Activated CD4-positive, alpha-beta memory T cell treated with anti-CD3 and anti-CD28 coated beads, Interleukin-2, amount 10 ng/mL, durations not matched to agents 7 days and 5 days (primary cell): ENCODE measurements at regions not wholly inside any gene's neighbourhood (a gene's known extent, or its start where the extent isn't known, plus 50 kb on each side); places are given as distances from the start of the nearest gene placed in this dataset.
"Not testable (repeated sequence)": the region's sequence is repeated elsewhere in the genome, so short reads cannot be mapped to it uniquely, and the experiment has no call there.

Experiments
- CTCF ChIA-PET: fragments of 350-600 bp; sonication (Branson Sonifier 250); formaldehyde crosslinking; loops from one replicate; lab custom pipeline; 2021; ENCODE audit warnings: antibody characterized with exemption, inconsistent platforms; lab: Charles Lee
- POLR2A ChIA-PET: fragments of 350-600 bp; sonication (Branson Sonifier 250); formaldehyde crosslinking; loops from one replicate; lab custom pipeline; 2021; ENCODE audit warnings: antibody characterized with exemption; lab: Charles Lee
- DNase-seq: peaks from one replicate; pipeline ENCODE4 v3.0.0-alpha.2; 2020
- H3K27ac Mint-ChIP-seq: one replicate; pipeline ENCODE4 v1.8.0; 2021; ENCODE audit warnings: mild to moderate bottlenecking, mixed read lengths
- H3K27me3 Mint-ChIP-seq: one replicate; pipeline ENCODE4 v1.8.0; 2021; ENCODE audit warnings: mixed read lengths
- H3K36me3 Mint-ChIP-seq: one replicate; pipeline ENCODE4 v1.8.0; 2021; ENCODE audit warnings: low read depth, mixed read lengths
- H3K4me1 Mint-ChIP-seq: one replicate; pipeline ENCODE4 v1.8.0; 2021; ENCODE audit warnings: mixed read lengths
- H3K4me3 Mint-ChIP-seq: one replicate; pipeline ENCODE4 v1.8.0; 2021; ENCODE audit warnings: mild to moderate bottlenecking, mixed read lengths
- H3K9me3 Mint-ChIP-seq: one replicate; pipeline ENCODE4 v1.8.0; 2021; ENCODE audit warnings: mixed read lengths

DNA sequence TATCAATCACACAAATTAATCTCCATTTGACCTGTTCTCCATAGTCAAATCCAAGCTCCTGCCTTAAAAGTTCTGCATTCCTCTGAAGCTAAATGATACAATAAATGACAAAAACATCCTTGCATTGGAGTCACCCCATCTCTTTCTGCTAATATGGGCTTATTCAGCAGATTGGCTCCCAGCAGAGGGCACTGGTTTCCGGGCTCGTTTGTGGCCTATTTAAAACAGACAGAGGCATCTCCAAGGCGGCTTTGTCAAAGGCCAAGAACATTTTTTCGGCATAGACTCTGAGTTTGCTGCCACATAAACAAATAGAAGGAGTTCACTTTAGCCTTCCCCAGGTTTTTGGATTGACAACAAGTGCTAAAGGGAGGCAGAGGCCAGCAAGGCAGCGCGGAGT, 204.4 kb upstream of the RASGRP1 start:
- H3K36me3 Mint-ChIP-seq: no peaks in the 10 kb centered on the region
- H3K9me3 Mint-ChIP-seq: no peaks in the 10 kb centered on the region
- no peaks in the 10 kb centered on the region for H3K4me1 Mint-ChIP-seq
- ChIA-PET CTCF (no interaction called here), POLR2A (no interaction called here)
- no peak for DNase-seq
- H3K4me3 Mint-ChIP-seq: no peak overlapping the region
- H3K27ac Mint-ChIP-seq: no peak overlapping the region
- peaks cover 2% of the 10 kb centered on the region for H3K27me3 Mint-ChIP-seq

DNA sequence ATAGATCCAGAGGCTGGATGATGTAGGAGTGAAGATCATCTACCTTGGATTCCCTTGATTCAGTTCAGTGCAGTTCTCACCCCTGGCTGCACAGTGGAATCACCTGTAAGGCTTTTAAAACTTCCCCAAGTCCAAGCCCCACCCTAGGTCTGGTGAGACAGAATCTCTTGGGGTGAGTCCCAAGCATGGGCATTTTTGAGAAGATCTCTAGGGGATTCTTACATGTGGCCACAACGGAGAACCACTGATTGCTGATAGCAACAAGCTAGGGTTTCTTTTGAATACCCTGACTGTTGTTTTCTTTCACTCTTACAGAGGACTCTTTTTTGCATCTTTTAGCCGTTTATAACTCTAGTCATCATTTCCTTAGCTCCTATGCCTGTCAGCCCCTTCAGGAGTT, 204.9 kb upstream of the RASGRP1 start:
- H3K4me1 Mint-ChIP-seq: peaks cover 2% of the 10 kb centered on the region
- POLR2A ChIA-PET: no interaction called here
- DNase-seq: no peak
- peaks cover 6% of the 10 kb centered on the region for H3K27me3 Mint-ChIP-seq
- peaks cover 2% of the 10 kb centered on the region for H3K9me3 Mint-ChIP-seq
- H3K4me3 Mint-ChIP-seq: no peak overlapping the region
- H3K27ac Mint-ChIP-seq: no peak overlapping the region
- peaks cover 3% of the 10 kb centered on the region for H3K36me3 Mint-ChIP-seq
- CTCF ChIA-PET: no interaction called here

DNA sequence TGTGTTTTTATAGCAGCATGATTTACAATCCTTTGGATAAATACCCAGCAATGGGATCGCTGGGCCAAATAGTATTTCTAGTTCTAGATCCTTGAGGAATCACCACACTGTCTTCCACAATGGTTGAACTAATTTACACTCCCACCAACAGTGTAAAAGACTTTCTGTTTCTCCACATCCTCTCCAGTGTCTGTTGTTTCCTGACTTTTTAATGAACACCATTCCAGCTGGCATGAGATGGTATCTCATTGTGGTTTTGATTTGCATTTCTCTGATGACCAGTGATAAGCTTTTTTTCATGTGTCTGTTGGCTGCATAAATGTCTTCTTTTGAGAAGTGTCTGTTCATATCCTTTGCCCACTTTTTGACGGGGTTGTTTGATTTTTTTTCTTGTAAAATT, 209.5 kb upstream of the RASGRP1 start:
- DNase-seq, H3K36me3 Mint-ChIP-seq, H3K27ac Mint-ChIP-seq, POLR2A ChIA-PET, CTCF ChIA-PET, H3K4me3 Mint-ChIP-seq, H3K9me3 Mint-ChIP-seq, H3K4me1 Mint-ChIP-seq: not testable (repeated sequence)
- peaks cover 26% of the 10 kb centered on the region for H3K27me3 Mint-ChIP-seq

DNA sequence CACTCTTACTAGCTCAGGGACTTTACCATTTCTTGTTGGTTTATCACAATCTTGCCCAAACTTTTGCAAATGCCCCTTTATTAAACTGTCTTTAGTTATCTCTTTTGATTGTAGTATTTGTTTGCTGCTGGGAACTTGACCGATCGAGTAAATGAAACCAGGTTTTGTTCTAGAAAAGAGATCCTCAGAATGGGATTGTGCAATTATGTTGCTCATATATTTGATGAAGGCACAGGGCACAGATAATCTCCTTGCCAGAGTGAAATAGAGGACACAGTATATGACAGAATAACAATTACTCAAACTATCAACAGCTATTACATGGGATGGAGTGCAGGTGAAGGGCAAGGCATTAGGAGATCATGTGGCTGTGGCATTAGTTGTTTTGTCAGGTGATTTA, 216.6 kb upstream of the RASGRP1 start:
- POLR2A ChIA-PET: no interaction called here
- Mint-ChIP-seq H3K27me3 (peaks cover 8% of the 10 kb centered on the region), H3K4me1 (no peaks in the 10 kb centered on the region), H3K4me3 (no peak overlapping the region), H3K27ac (no peak overlapping the region), H3K36me3 (peaks cover 5% of the 10 kb centered on the region), H3K9me3 (peaks cover 2% of the 10 kb centered on the region)
- CTCF ChIA-PET: no interaction called here
- DNase-seq: no peak

DNA sequence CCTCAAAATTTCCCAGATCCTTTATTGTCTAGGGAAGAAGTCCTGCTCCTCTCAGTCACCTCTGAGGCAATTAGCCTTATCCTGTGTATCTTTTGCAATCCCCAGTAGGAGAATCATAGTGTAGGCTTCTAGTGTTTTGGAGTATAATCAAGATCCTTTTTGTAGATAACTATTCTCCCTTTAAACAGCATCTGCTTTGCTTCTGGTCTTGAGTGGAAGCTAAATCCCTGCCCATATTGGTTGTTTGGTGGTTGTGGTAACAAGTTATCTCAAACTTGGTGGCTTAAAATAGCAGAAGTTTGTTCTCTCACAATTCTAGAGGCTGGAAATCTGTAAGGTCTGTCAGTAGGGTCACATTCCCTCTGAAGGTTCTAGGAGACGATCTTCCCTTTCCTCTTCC, 217.5 kb upstream of the RASGRP1 start:
- no peak for DNase-seq
- Mint-ChIP-seq H3K4me3 (no peak overlapping the region), H3K9me3 (peaks cover 2% of the 10 kb centered on the region), H3K27ac (no peak overlapping the region), H3K4me1 (no peaks in the 10 kb centered on the region), H3K27me3 (no peaks in the 10 kb centered on the region), H3K36me3 (peaks cover 5% of the 10 kb centered on the region)
- ChIA-PET CTCF (no interaction called here), POLR2A (no interaction called here)

DNA sequence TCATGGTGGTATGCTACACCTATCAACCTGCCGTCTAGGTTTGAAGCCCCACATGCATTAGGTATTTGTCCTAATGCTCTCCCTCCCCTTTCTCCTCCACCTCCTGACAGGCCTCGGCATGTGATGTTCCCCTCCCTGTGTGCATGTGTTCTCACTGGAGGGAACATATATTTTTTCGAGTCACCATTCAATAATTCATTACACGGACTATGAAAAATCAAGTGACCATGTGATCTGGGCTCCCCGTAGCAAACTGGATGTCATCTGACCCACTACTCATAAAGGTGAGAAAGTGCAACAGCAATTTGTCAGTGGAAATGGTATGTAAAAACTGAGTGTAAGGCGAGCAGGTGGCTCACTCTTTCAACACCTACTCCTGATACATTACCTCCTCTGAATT, 224.3 kb upstream of the RASGRP1 start:
- H3K4me3 Mint-ChIP-seq: no peak overlapping the region
- ChIA-PET POLR2A (no interaction called here), CTCF (no interaction called here)
- no peaks in the 10 kb centered on the region for H3K27me3 Mint-ChIP-seq
- DNase-seq: no peak
- H3K4me1 Mint-ChIP-seq: no peaks in the 10 kb centered on the region
- H3K36me3 Mint-ChIP-seq: peaks cover 2% of the 10 kb centered on the region
- H3K27ac Mint-ChIP-seq: no peak overlapping the region
- H3K9me3 Mint-ChIP-seq: no peaks in the 10 kb centered on the region

DNA sequence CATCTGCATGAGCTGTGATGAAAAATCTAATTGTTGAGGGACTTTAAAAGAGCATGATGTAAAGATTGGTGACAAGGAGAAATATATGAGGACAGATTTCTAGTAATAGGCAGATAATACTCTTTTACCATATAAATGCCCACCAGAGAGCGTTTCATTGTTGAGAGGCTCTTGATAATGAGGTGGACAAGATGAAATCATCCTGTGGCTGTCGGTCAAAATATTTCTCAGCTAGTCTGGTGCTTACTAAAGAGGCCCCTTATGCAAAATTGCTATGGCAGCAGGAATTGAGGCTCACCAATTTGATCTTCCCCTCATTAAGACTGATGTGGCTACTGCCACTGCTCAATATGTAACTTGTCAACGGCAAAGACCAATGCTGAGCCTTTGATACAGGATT, 225.0 kb upstream of the RASGRP1 start:
- Mint-ChIP-seq H3K9me3 (no peaks in the 10 kb centered on the region), H3K27ac (no peak overlapping the region), H3K27me3 (peaks cover under 1% of the 10 kb centered on the region), H3K4me1 (no peaks in the 10 kb centered on the region), H3K36me3 (peaks cover 2% of the 10 kb centered on the region), H3K4me3 (no peak overlapping the region)
- DNase-seq: no peak
- CTCF ChIA-PET: no interaction called here
- POLR2A ChIA-PET: no interaction called here

DNA sequence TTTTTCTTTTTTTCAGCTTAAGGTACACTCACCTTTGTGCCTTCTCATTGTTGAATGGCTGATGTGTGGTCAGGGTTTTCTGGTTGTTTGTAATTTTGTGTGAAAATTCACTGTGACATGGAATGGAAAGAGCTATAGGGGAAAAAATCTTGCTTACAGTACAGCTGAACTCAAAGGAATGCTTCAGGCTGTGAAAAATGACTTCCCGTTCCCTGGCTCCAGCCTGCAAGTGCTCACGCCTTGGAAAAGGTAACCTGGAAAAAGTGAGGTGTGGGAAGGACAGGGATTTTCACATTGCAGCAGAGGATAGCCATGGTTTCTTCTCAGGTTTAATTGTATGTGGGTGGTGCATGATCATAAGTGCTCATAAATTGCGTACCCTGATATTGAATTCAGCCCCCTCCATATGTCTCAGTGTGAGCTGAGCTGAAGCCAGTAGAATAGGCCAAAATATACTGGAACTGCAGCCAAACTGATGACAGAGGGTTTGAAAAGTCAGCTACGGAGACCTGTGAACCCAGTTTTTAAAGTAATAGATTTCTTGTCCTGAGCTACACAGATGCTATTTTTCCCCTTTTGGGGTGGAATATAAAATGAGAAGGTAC, 228.7 kb upstream of the RASGRP1 start:
- no peaks in the 10 kb centered on the region for H3K4me1 Mint-ChIP-seq
- no peak for DNase-seq
- H3K9me3 Mint-ChIP-seq: no peaks in the 10 kb centered on the region
- POLR2A ChIA-PET: no interaction called here
- H3K27me3 Mint-ChIP-seq: peaks cover 11% of the 10 kb centered on the region
- no peak overlapping the region for H3K27ac Mint-ChIP-seq
- H3K4me3 Mint-ChIP-seq: no peak overlapping the region
- H3K36me3 Mint-ChIP-seq: peaks cover 4% of the 10 kb centered on the region
- CTCF ChIA-PET: interaction anchor here (2.0 kb wide), 1 partner anchor 24 kb away, joined by 6 read pairs; no protein-coding TSS in a partner anchor

DNA sequence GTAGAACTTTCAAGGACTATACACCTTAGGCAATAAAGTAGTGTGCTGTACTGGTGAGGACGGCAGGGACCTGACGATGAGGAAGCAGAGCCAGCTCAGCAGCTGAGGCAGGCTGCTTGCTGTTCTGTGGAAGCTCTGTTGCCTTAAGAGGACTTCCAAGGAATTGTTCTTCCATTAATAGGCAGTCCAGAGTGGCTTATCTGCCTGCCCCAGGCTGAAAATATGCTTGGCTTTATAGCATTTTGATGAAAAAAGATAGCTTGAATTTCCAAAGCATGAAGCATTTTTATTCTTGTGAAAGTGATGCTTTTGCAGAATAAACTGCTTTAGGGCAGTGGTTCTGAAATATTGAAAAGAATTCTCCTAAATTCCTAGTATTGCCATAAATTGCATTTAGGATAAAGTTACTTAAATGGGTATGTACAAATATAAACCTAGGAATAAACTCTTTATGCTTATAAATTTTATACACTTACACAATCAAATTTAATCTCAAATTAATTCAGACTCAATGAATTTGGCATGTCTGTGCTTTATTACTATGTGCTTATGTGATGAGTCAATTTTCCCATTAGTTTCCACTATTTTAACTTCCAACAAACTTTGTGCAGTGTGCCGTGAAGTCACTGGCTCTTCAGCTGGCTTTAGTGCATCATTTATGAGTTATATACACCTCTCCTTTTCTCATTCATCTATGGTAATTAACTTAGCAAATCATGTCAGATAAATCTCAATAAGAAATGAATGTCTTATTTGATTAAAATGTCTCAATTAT, 231.0 kb upstream of the RASGRP1 start:
- H3K9me3 Mint-ChIP-seq: peaks cover 5% of the 10 kb centered on the region
- no peak overlapping the region for H3K4me3 Mint-ChIP-seq
- H3K27ac Mint-ChIP-seq: no peak overlapping the region
- peaks cover 26% of the 10 kb centered on the region for H3K27me3 Mint-ChIP-seq
- ChIA-PET POLR2A (interaction anchor here (1.2 kb wide), 1 partner anchor 12 kb away, joined by 3 read pairs; no protein-coding TSS in a partner anchor), CTCF (no interaction called here)
- peaks cover 2% of the 10 kb centered on the region for H3K36me3 Mint-ChIP-seq
- H3K4me1 Mint-ChIP-seq: no peaks in the 10 kb centered on the region
- no peak for DNase-seq

DNA sequence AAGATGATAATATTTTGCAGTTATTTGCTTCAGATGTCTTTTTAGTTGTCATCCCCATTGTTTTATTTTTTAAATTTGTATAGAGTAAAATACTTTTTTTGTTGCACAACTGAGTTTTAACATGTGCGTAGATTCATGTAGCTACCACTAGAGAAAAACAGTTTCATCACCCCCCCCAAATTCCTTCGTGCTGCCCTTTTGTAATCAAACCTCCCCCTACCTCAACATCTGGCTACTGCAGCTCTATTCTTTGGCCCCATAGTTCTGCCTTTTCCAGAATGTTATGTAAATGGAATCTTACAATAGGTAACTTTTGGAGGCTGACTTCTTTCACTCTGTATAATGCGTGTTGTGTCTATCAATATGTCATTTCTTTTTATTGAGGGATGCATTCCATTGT, 232.0 kb upstream of the RASGRP1 start:
- H3K27me3 Mint-ChIP-seq: peaks cover 34% of the 10 kb centered on the region
- POLR2A ChIA-PET: interaction anchor here (1.2 kb wide), 1 partner anchor 11 kb away, joined by 3 read pairs; no protein-coding TSS in a partner anchor
- H3K27ac Mint-ChIP-seq: no peak overlapping the region
- H3K36me3 Mint-ChIP-seq: peaks cover 2% of the 10 kb centered on the region
- no peaks in the 10 kb centered on the region for H3K4me1 Mint-ChIP-seq
- CTCF ChIA-PET: no interaction called here
- no peak for DNase-seq
- peaks cover 5% of the 10 kb centered on the region for H3K9me3 Mint-ChIP-seq
- no peak overlapping the region for H3K4me3 Mint-ChIP-seq

DNA sequence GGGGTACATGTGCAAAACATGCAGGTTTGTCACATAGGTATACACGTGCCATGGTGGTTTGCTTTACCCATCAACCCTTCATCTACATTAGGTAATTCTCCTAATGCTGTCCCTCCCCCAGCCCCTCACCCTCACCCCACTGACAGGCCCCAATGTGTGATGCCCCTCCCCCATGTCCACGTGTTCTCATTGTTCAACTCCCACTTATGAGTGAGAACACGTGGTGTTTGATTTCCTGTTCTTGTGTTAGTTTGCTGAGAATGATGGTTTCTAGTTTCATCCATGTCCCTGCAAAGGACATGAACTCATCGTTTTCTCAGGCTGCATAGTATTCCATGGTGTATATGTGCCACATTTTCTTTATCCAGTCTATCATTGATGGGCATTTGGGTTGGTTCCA, 232.9 kb upstream of the RASGRP1 start:
- POLR2A ChIA-PET, H3K9me3 Mint-ChIP-seq, H3K27ac Mint-ChIP-seq, DNase-seq, H3K4me3 Mint-ChIP-seq, CTCF ChIA-PET, H3K36me3 Mint-ChIP-seq, H3K4me1 Mint-ChIP-seq: not testable (repeated sequence)
- peaks cover 43% of the 10 kb centered on the region for H3K27me3 Mint-ChIP-seq

DNA sequence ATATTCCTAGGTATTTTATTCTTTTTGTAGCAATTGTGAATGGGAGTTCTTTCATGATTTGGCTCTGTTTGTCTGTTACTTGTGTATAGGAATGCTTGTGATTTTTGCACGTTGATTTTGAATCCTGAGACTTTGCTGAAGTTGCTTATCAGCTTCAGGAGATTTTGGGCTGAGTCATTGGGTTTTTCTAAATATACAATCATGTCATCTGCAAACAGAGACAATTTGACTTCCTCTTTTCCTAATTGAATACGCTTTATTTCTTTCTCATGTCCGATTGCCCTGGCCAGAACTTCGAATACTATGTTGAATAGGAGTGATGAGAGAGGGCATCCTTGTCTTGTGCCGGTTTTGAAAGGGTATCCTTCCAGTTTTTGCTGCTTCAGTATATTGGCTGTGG, 234.6 kb upstream of the RASGRP1 start:
- CTCF ChIA-PET: interaction anchor here (1.4 kb wide), 1 partner anchor 359 kb away, joined by 3 read pairs; no protein-coding TSS in a partner anchor
- H3K36me3 Mint-ChIP-seq, POLR2A ChIA-PET, H3K4me3 Mint-ChIP-seq, H3K9me3 Mint-ChIP-seq, DNase-seq, H3K4me1 Mint-ChIP-seq, H3K27ac Mint-ChIP-seq: not testable (repeated sequence)
- H3K27me3 Mint-ChIP-seq: peaks cover 44% of the 10 kb centered on the region

DNA sequence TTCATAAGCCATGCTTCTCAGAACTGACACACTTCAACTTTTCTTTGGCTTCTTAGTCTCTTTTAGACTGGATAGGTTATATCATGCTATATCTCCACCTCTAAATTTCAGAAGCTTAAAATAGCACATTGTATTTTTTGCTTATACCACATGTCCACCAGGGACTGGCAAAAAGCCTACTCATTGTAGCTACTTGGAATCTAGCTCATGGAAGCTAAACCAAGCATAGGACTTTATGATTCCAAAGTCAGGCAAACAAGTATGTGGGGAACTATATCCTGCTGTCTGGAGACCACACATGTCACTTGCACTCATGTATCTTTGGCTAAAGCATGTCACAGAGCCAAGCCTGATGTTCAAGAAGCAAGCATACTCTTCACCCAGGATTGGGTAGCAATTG, 245.0 kb upstream of the RASGRP1 start:
- Mint-ChIP-seq H3K36me3 (no peaks in the 10 kb centered on the region), H3K4me3 (no peak overlapping the region), H3K4me1 (no peaks in the 10 kb centered on the region), H3K27ac (no peak overlapping the region), H3K27me3 (no peaks in the 10 kb centered on the region), H3K9me3 (no peaks in the 10 kb centered on the region)
- ChIA-PET POLR2A (no interaction called here), CTCF (no interaction called here)
- DNase-seq: no peak

DNA sequence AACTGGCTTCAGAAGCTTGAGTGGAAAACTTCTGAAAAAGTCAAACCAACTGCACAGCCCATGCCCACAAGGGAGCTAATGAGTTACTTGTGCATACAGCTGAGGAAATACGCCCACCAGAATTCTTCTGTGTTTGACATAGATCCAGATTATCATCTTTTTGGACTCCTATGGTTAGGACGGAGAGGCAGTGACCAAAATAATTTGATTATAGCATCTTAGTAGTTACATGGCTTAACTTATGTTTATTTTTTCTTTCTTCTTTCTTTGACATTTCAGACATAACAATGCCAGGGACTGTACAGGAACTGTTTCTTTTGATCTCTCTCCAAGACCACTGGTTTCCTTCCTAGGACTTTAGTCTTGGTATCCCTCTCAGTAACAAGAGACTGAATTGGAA, 246.1 kb upstream of the RASGRP1 start:
- Mint-ChIP-seq H3K9me3 (no peaks in the 10 kb centered on the region), H3K27me3 (no peaks in the 10 kb centered on the region), H3K4me1 (no peaks in the 10 kb centered on the region), H3K36me3 (no peaks in the 10 kb centered on the region), H3K27ac (no peak overlapping the region), H3K4me3 (no peak overlapping the region)
- CTCF ChIA-PET: no interaction called here
- POLR2A ChIA-PET: no interaction called here
- no peak for DNase-seq
